GM12891 (cell line): ENCODE measurements at regions not wholly inside any gene's neighbourhood (a gene's known extent, or its start where the extent isn't known, plus 50 kb on each side); places are given as distances from the start of the nearest gene placed in this dataset.

Experiments
- POLR2A ChIP-seq: IDR thresholded peaks from 2 replicates; pipeline ENCODE4 v1.6.1; 2011; ENCODE audit warnings: low read depth, low read length, control low read depth
- POLR2AphosphoS5 ChIP-seq: IDR thresholded peaks from 2 replicates; pipeline ENCODE4 v1.6.1; 2011; ENCODE audit warnings: low read depth, low read length, control low read depth

GRCh38 chr10:37448161-37448560 lies 322.8 kb downstream of the ANKRD30A start:
- TF ChIP-seq POLR2AphosphoS5 (no peak), POLR2A (no peak)
